Hepatocyte (in vitro differentiated cells): ENCODE measurements at regions not wholly inside any gene's neighbourhood (a gene's known extent, or its start where the extent isn't known, plus 50 kb on each side); places are given as distances from the start of the nearest gene placed in this dataset.
A peak's percentile ranks its signal among the peaks of the same experiment; 100 is the strongest.
"Not testable (repeated sequence)": the region's sequence is repeated elsewhere in the genome, so short reads cannot be mapped to it uniquely, and the experiment has no call there.

ENCODE experiments used
- DNase-seq: peaks from one replicate; pipeline ENCODE4 v3.0.0-alpha.2; 2016; ENCODE audit warnings: low spot score
- H2AFZ ChIP-seq: fragments of 200-600 bp; sonication (generic); 2 replicates; pipeline ENCODE4 v1.6.0; 2016; ENCODE audit warnings: antibody characterized with exemption, mild to moderate bottlenecking
- H3K27ac ChIP-seq: fragments of 200-600 bp; sonication (generic); 2 replicates; pipeline ENCODE4 v1.5.1; 2016; ENCODE audit warnings: mild to moderate bottlenecking
- H3K27me3 ChIP-seq: fragments of 200-600 bp; sonication (generic); 2 replicates; pipeline ENCODE4 v1.6.1; 2016
- H3K36me3 ChIP-seq: fragments of 200-600 bp; sonication (generic); replicated peaks from 2 replicates; pipeline ENCODE4 v1.5.1; 2016; ENCODE audit warnings: low read depth; ENCODE audit not compliant: insufficient read depth
- H3K4me1 ChIP-seq: fragments of 200-600 bp; sonication (generic); 2 replicates; pipeline ENCODE4 v1.5.1; 2016; ENCODE audit warnings: mild to moderate bottlenecking, moderate library complexity; ENCODE audit not compliant: insufficient read depth
- H3K4me2 ChIP-seq: fragments of 200-600 bp; sonication (generic); 2 replicates; pipeline ENCODE4 v1.6.0; 2016
- H3K4me3 ChIP-seq: fragments of 200-600 bp; sonication (generic); 2 replicates; pipeline ENCODE4 v1.5.1; 2016; ENCODE audit warnings: mild to moderate bottlenecking
- H3K79me2 ChIP-seq: fragments of 200-600 bp; sonication (generic); 2 replicates; pipeline ENCODE4 v1.6.0; 2017; ENCODE audit warnings: mild to moderate bottlenecking
- H3K9me2 ChIP-seq: fragments of 200-600 bp; sonication (generic); replicated peaks from 2 replicates; pipeline ENCODE4 v1.6.0; 2017; ENCODE audit warnings: mild to moderate bottlenecking; ENCODE audit not compliant: insufficient read depth
- H3K9me3 ChIP-seq: fragments of 200-600 bp; sonication (generic); 2 replicates; pipeline ENCODE4 v1.5.1; 2016; ENCODE audit warnings: low read depth, mild to moderate bottlenecking
- H4K20me1 ChIP-seq: fragments of 200-600 bp; sonication (generic); 2 replicates; pipeline ENCODE4 v1.6.0; 2016; ENCODE audit warnings: mild to moderate bottlenecking; ENCODE audit not compliant: insufficient read depth, poor library complexity, severe bottlenecking
- CTCF ChIP-seq: fragments of 200-600 bp; sonication (generic); IDR thresholded peaks from 2 replicates; pipeline ENCODE4 v1.5.1; 2016; ENCODE audit warnings: antibody characterized with exemption, mild to moderate bottlenecking; ENCODE audit not compliant: poor library complexity
- EZH2 ChIP-seq: fragments of 200-600 bp; sonication (generic); IDR thresholded peaks from 2 replicates; pipeline ENCODE4 v1.6.1; 2016; ENCODE audit warnings: antibody characterized with exemption, mild to moderate bottlenecking, borderline replicate concordance
- EZH2phosphoT487 ChIP-seq: fragments of 200-600 bp; sonication (generic); IDR thresholded peaks from one replicate; pipeline ENCODE4 v1.6.1; 2018; ENCODE audit warnings: antibody characterized with exemption, mild to moderate bottlenecking, low read depth, moderate library complexity; ENCODE audit not compliant: unreplicated experiment, severe bottlenecking
- WGBS: methylation state at CpG from one replicate; pipeline ENCODE4 v1.1.6; 2016; ENCODE audit warnings: low lambda C conversion rate; ENCODE audit errors: missing lambda C conversion rate; 5-methylcytosine and 5-hydroxymethylcytosine counted together

- peak overlapping the region; percentile 53 for H3K4me2 ChIP-seq
- H3K4me1 ChIP-seq = peaks cover 17% of the 10 kb centered on the region
- WGBS = 58% methylated on average over 4 of the region's 4 CpGs
- no peaks in the 10 kb centered on the region for H3K27me3 ChIP-seq
- H2AFZ ChIP-seq = no peak overlapping the region
- H4K20me1 ChIP-seq = no peaks in the 10 kb centered on the region
- no peaks in the 10 kb centered on the region for H3K9me2 ChIP-seq
- DNase-seq = peak; percentile 25
- no peak overlapping the region for H3K4me3 ChIP-seq
- H3K27ac ChIP-seq = peak overlapping the region; percentile 61
- TF ChIP-seq EZH2phosphoT487 (no peak), EZH2 (no peak), CTCF (no peak)
- H3K36me3 ChIP-seq = no peaks in the 10 kb centered on the region
- no peaks in the 10 kb centered on the region for H3K9me3 ChIP-seq
- no peaks in the 10 kb centered on the region for H3K79me2 ChIP-seq
Measured at GRCh38 chr20:47922269-47922668, 137.0 kb upstream of the SULF2 start.

DNA sequence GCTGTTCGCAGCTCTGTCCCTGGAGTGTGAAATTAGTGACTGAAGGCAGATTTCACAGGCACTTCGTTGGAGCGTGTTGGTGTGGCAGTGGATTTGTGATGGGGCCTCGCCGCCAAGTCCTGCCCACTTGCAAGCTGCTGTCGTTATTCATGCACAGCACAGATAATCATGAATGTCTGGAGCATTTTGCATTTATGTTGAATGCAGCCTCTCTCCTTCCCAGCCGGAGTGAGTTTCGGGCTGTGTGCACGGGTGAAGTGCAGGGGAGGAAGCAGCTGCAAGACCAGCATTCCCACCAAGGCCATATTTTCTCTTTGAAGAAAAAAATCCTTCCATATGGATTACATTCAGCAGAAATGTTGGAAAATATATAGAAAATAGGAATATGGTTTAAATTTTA, 136.5 kb upstream of the SULF2 start:
- Histone ChIP-seq H3K4me1 (peaks cover 17% of the 10 kb centered on the region), H3K27ac (peak overlapping the region; percentile 61), H3K4me2 (peak overlapping the region; percentile 53)
- not testable (repeated sequence) for DNase-seq, H2AFZ ChIP-seq, H3K4me3 ChIP-seq, H4K20me1 ChIP-seq, H3K36me3 ChIP-seq, H3K9me2 ChIP-seq, H3K9me3 ChIP-seq, H3K79me2 ChIP-seq, H3K27me3 ChIP-seq
- 58% methylated on average over 9 of the region's 9 CpGs for WGBS

DNA sequence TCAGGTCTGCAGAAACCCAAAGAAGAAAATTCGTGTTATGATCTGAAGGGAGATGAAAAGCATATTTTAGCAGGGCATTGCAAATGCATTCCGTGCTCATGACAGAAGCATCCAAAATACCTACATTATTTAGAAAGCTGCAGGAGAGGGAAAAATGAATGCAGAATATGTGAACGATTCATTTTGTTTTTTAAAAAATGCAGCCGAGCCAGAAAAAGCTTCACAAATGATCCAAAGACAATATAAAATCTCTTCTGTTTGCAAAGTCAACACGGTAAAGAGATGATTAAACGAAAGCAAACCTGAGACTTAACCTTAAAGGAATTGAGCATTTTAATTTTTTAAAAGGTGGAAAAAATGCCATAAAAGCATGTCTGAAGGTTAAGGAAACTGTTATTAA, 136.1 kb upstream of the SULF2 start:
- no peak for DNase-seq
- no peaks in the 10 kb centered on the region for H3K36me3 ChIP-seq
- peaks cover 17% of the 10 kb centered on the region for H3K4me1 ChIP-seq
- peak overlapping the region; percentile 53 for H3K4me2 ChIP-seq
- no peaks in the 10 kb centered on the region for H4K20me1 ChIP-seq
- H3K4me3 ChIP-seq = no peak overlapping the region
- TF ChIP-seq CTCF (no peak), EZH2phosphoT487 (no peak), EZH2 (no peak)
- H3K79me2 ChIP-seq = no peaks in the 10 kb centered on the region
- 68% methylated on average over 6 of the region's 6 CpGs for WGBS
- peak overlapping the region; percentile 61 for H3K27ac ChIP-seq
- no peaks in the 10 kb centered on the region for H3K9me3 ChIP-seq
- H3K9me2 ChIP-seq = no peaks in the 10 kb centered on the region
- H2AFZ ChIP-seq = no peak overlapping the region
- H3K27me3 ChIP-seq = no peaks in the 10 kb centered on the region

GRCh38 chr20:47917549-47918070, 132.3 kb upstream of the SULF2 start:
- no peak overlapping the region for H3K4me2 ChIP-seq
- H3K27ac ChIP-seq = no peak overlapping the region
- H3K9me3 ChIP-seq = no peaks in the 10 kb centered on the region
- no peaks in the 10 kb centered on the region for H3K9me2 ChIP-seq
- no peaks in the 10 kb centered on the region for H3K36me3 ChIP-seq
- no peak overlapping the region for H3K4me3 ChIP-seq
- peaks cover 12% of the 10 kb centered on the region for H3K4me1 ChIP-seq
- WGBS = 97% methylated on average over 2 of the region's 2 CpGs
- TF ChIP-seq CTCF (no peak), EZH2 (no peak), EZH2phosphoT487 (no peak)
- no peaks in the 10 kb centered on the region for H3K79me2 ChIP-seq
- H4K20me1 ChIP-seq = no peaks in the 10 kb centered on the region
- no peak overlapping the region for H2AFZ ChIP-seq
- H3K27me3 ChIP-seq = no peaks in the 10 kb centered on the region
- no peak for DNase-seq
